ENCODE measurements at regions not wholly inside any gene's neighbourhood (a gene's known extent, or its start where the extent isn't known, plus 50 kb on each side); places are given as distances from the start of the nearest gene placed in this dataset.

GRCh38 chr13:65488606-65489005 lies 1741.5 kb downstream of the PCDH9 start:
- TF ChIP-seq MXI1 (IDR thresholded peaks at IDR 0.05; ENCODE audit: low read depth, low read length) (no peak), MTA3 (IDR thresholded peaks at IDR 0.05; ENCODE audit: borderline replicate concordance, low read length) (no peak), ATF3 (IDR thresholded peaks at IDR 0.05; ENCODE audit: borderline replicate concordance, extremely low read depth, low read depth, low read length) (no peak), HDAC2 (IDR thresholded peaks at IDR 0.05) (no peak), SIN3A (IDR thresholded peaks at IDR 0.05; ENCODE audit: low read depth, low read length) (no peak), ELK1 (IDR thresholded peaks at IDR 0.05; ENCODE audit: low read depth, low read length) (no peak), ATF2 (IDR thresholded peaks at IDR 0.05; ENCODE audit: low read length) (no peak), TCF7 (IDR thresholded peaks at IDR 0.05; ENCODE audit: borderline replicate concordance) (no peak), RAD21 (IDR thresholded peaks at IDR 0.05; ENCODE audit: insufficient read depth, low read depth, low read length) (no peak), CTCF (IDR thresholded peaks at IDR 0.05 in 2 of 3, conservative IDR thresholded peaks at IDR 0.05 in 1 of 3; ENCODE audit: control insufficient read depth in 2 of 3, extremely low read depth in 1 of 3, insufficient read depth in 1 of 3, low read depth in 3 of 3, low read length in 3 of 3) (no peak), EZH2 (IDR thresholded peaks at IDR 0.05; ENCODE audit: borderline replicate concordance, control insufficient read depth, low read depth, low read length) (no peak), TAF1 (IDR thresholded peaks at IDR 0.05; ENCODE audit: borderline replicate concordance, low read depth, low read length) (no peak)
